ENCODE measurements at regions not wholly inside any gene's neighbourhood (a gene's known extent, or its start where the extent isn't known, plus 50 kb on each side); places are given as distances from the start of the nearest gene placed in this dataset.

GRCh38 chr3:157594413-157594812 is 91.2 kb upstream of the VEPH1 start:
- no peak overlapping the region for H3K4me3 ChIP-seq
- TF ChIP-seq POLR2A (IDR thresholded peaks at IDR 0.05) (no peak), EP300 (IDR thresholded peaks at IDR 0.05) (no peak), CTCF (IDR thresholded peaks at IDR 0.05) (no peak), POLR2AphosphoS5 (IDR thresholded peaks at IDR 0.05) (no peak)
- WGBS, 2 donors: 73 to 83% methylated on average over 4 of the region's 4 CpGs
- DNase-seq: no peak
- H3K27me3 ChIP-seq: no peaks in the 10 kb centered on the region
- no peaks in the 10 kb centered on the region for H3K4me1 ChIP-seq
- no peak overlapping the region for H3K27ac ChIP-seq
- intact Hi-C loops (cut with DNase I): no loop called here
- H3K36me3 ChIP-seq: no peaks in the 10 kb centered on the region
- H3K9me3 ChIP-seq: no peaks in the 10 kb centered on the region

- Histone ChIP-seq H3K36me3 (no peaks in the 10 kb centered on the region), H3K27ac (no peak overlapping the region), H3K4me3 (no peak overlapping the region), H3K27me3 (no peaks in the 10 kb centered on the region), H3K9me3 (no peaks in the 10 kb centered on the region), H3K4me1 (no peaks in the 10 kb centered on the region)
- intact Hi-C loops (cut with DNase I): no loop called here
- TF ChIP-seq CTCF (IDR thresholded peaks at IDR 0.05): no peak
- no peak for TF ChIP-seq EP300 (IDR thresholded peaks at IDR 0.05)
- TF ChIP-seq POLR2A (IDR thresholded peaks at IDR 0.05): no peak
- TF ChIP-seq POLR2AphosphoS5 (IDR thresholded peaks at IDR 0.05): no peak
- 87 to 91% methylated on average over 6 of the region's 6 CpGs for WGBS, 2 donors
- no peak for DNase-seq
Observed at GRCh38 chr3:157592769-157593168, 89.6 kb upstream of the VEPH1 start.

GRCh38 chr3:157590273-157590672 is 87.1 kb upstream of the VEPH1 start:
- H3K4me1 ChIP-seq: no peaks in the 10 kb centered on the region
- TF ChIP-seq POLR2A (IDR thresholded peaks at IDR 0.05) (no peak), POLR2AphosphoS5 (IDR thresholded peaks at IDR 0.05) (no peak), CTCF (IDR thresholded peaks at IDR 0.05) (no peak), EP300 (IDR thresholded peaks at IDR 0.05) (no peak)
- no peak overlapping the region for H3K4me3 ChIP-seq
- no peaks in the 10 kb centered on the region for H3K9me3 ChIP-seq
- no peak for DNase-seq
- H3K36me3 ChIP-seq: no peaks in the 10 kb centered on the region
- intact Hi-C loops (cut with DNase I): no loop called here
- 11 to 21% methylated on average over 1 of the region's 1 CpG for WGBS, 2 donors
- no peaks in the 10 kb centered on the region for H3K27me3 ChIP-seq
- no peak overlapping the region for H3K27ac ChIP-seq

- no peak for DNase-seq
- Histone ChIP-seq H3K4me1 (no peaks in the 10 kb centered on the region), H3K36me3 (no peaks in the 10 kb centered on the region), H3K27me3 (no peaks in the 10 kb centered on the region), H3K4me3 (no peak overlapping the region), H3K9me3 (no peaks in the 10 kb centered on the region), H3K27ac (no peak overlapping the region)
- 57 to 75% methylated on average over 2 of the region's 2 CpGs for WGBS, 2 donors
- intact Hi-C loops (cut with DNase I): no loop called here
- TF ChIP-seq CTCF (IDR thresholded peaks at IDR 0.05) (no peak), EP300 (IDR thresholded peaks at IDR 0.05) (no peak), POLR2A (IDR thresholded peaks at IDR 0.05) (no peak), POLR2AphosphoS5 (IDR thresholded peaks at IDR 0.05) (no peak)
Observed at GRCh38 chr3:157589211-157589610, 86.0 kb upstream of the VEPH1 start.

GRCh38 chr3:157588386-157589060 is 85.3 kb upstream of the VEPH1 start:
- H3K27me3 ChIP-seq: no peaks in the 10 kb centered on the region
- no peaks in the 10 kb centered on the region for H3K4me1 ChIP-seq
- no peak for TF ChIP-seq EP300 (IDR thresholded peaks at IDR 0.05)
- TF ChIP-seq CTCF (IDR thresholded peaks at IDR 0.05): no peak
- no peak for TF ChIP-seq POLR2AphosphoS5 (IDR thresholded peaks at IDR 0.05)
- no peak for TF ChIP-seq POLR2A (IDR thresholded peaks at IDR 0.05)
- DNase-seq: no peak
- H3K4me3 ChIP-seq: no peak overlapping the region
- H3K9me3 ChIP-seq: no peaks in the 10 kb centered on the region
- intact Hi-C loops (cut with DNase I): no loop called here
- no peaks in the 10 kb centered on the region for H3K36me3 ChIP-seq
- no peak overlapping the region for H3K27ac ChIP-seq

Data from sigmoid colon (tissue), 6 donors.